ENCODE measurements at regions not wholly inside any gene's neighbourhood (a gene's known extent, or its start where the extent isn't known, plus 50 kb on each side); places are given as distances from the start of the nearest gene placed in this dataset.

- DNase-seq: no peak
- Histone ChIP-seq H3K9me3 (no peaks in the 10 kb centered on the region), H3K27me3 (no peaks in the 10 kb centered on the region), H3K36me3 (no peaks in the 10 kb centered on the region), H3K4me1 (ENCODE audit: insufficient read depth) (no peaks in the 10 kb centered on the region), H3K27ac (no peak overlapping the region), H3K4me3 (no peak overlapping the region)
- intact Hi-C loops (cut with DNase I): no loop called here
- 36 to 55% (median 46%) methylated on average over 10 of the region's 10 CpGs for WGBS, 3 donors
- TF ChIP-seq POLR2A (IDR thresholded peaks at IDR 0.05): no peak
- no peak for TF ChIP-seq CTCF (IDR thresholded peaks at IDR 0.05)
- TF ChIP-seq EP300 (IDR thresholded peaks at IDR 0.05): no peak
Observed at GRCh38 chr9:7303907-7304626, 495.5 kb downstream of the DMAC1 start.

GRCh38 chr9:7300484-7300883 lies 499.1 kb downstream of the DMAC1 start:
- intact Hi-C loops (cut with DNase I): no loop called here
- Histone ChIP-seq H3K4me1 (ENCODE audit: insufficient read depth) (no peaks in the 10 kb centered on the region), H3K4me3 (no peak overlapping the region), H3K9me3 (no peaks in the 10 kb centered on the region), H3K27ac (no peak overlapping the region), H3K27me3 (no peaks in the 10 kb centered on the region), H3K36me3 (no peaks in the 10 kb centered on the region)
- no peak for DNase-seq
- WGBS, 3 donors: 77 to 86% (median 80%) methylated on average over 3 of the region's 3 CpGs
- TF ChIP-seq EP300 (IDR thresholded peaks at IDR 0.05) (no peak), POLR2A (IDR thresholded peaks at IDR 0.05) (no peak), CTCF (IDR thresholded peaks at IDR 0.05) (no peak)

GRCh38 chr9:7298123-7298522 lies 501.5 kb downstream of the DMAC1 start:
- 69 to 81% (median 81%) methylated on average over 3 of the region's 3 CpGs for WGBS, 3 donors
- H3K36me3 ChIP-seq: no peaks in the 10 kb centered on the region
- no peaks in the 10 kb centered on the region for H3K4me1 ChIP-seq (ENCODE audit: insufficient read depth)
- H3K4me3 ChIP-seq: no peak overlapping the region
- no peak for TF ChIP-seq POLR2A (IDR thresholded peaks at IDR 0.05)
- TF ChIP-seq EP300 (IDR thresholded peaks at IDR 0.05): no peak
- TF ChIP-seq CTCF (IDR thresholded peaks at IDR 0.05): no peak
- no peaks in the 10 kb centered on the region for H3K9me3 ChIP-seq
- no peak for DNase-seq
- H3K27me3 ChIP-seq: no peaks in the 10 kb centered on the region
- no peak overlapping the region for H3K27ac ChIP-seq
- intact Hi-C loops (cut with DNase I): no loop called here

GRCh38 chr9:7297521-7297920 lies 502.1 kb downstream of the DMAC1 start:
- H3K27me3 ChIP-seq: no peaks in the 10 kb centered on the region
- no peak overlapping the region for H3K27ac ChIP-seq
- H3K36me3 ChIP-seq: no peaks in the 10 kb centered on the region
- intact Hi-C loops (cut with DNase I): no loop called here
- no peaks in the 10 kb centered on the region for H3K9me3 ChIP-seq
- no peak overlapping the region for H3K4me3 ChIP-seq
- WGBS, 3 donors: 75 to 85% (median 84%) methylated on average over 1 of the region's 1 CpG
- H3K4me1 ChIP-seq (ENCODE audit: insufficient read depth): no peaks in the 10 kb centered on the region
- no peak for TF ChIP-seq EP300 (IDR thresholded peaks at IDR 0.05)
- TF ChIP-seq CTCF (IDR thresholded peaks at IDR 0.05): no peak
- TF ChIP-seq POLR2A (IDR thresholded peaks at IDR 0.05): no peak
- DNase-seq: no peak
